GM12865 (cell line): ENCODE measurements at regions not wholly inside any gene's neighbourhood (a gene's known extent, or its start where the extent isn't known, plus 50 kb on each side); places are given as distances from the start of the nearest gene placed in this dataset.
"Not testable (repeated sequence)": the region's sequence is repeated elsewhere in the genome, so short reads cannot be mapped to it uniquely, and the experiment has no call there.

Experiments
- DNase-seq: peaks from one replicate; pipeline ENCODE4 v3.0.0; 2010; ENCODE audit warnings: low read depth
- H3K4me3 ChIP-seq: 2 replicates; pipeline ENCODE4 v1.5.1; 2011; ENCODE audit warnings: mild to moderate bottlenecking, low read depth, low read length, control low read depth
- TF ChIP-seq, protein P1 (sequence below): IDR thresholded peaks from 2 replicates; pipeline ENCODE4 v1.5.1; 2011; ENCODE audit warnings: low read length, control low read depth, low read depth, inconsistent platforms; ENCODE audit not compliant: insufficient read depth; ENCODE audit errors: missing control alignments

DNA sequence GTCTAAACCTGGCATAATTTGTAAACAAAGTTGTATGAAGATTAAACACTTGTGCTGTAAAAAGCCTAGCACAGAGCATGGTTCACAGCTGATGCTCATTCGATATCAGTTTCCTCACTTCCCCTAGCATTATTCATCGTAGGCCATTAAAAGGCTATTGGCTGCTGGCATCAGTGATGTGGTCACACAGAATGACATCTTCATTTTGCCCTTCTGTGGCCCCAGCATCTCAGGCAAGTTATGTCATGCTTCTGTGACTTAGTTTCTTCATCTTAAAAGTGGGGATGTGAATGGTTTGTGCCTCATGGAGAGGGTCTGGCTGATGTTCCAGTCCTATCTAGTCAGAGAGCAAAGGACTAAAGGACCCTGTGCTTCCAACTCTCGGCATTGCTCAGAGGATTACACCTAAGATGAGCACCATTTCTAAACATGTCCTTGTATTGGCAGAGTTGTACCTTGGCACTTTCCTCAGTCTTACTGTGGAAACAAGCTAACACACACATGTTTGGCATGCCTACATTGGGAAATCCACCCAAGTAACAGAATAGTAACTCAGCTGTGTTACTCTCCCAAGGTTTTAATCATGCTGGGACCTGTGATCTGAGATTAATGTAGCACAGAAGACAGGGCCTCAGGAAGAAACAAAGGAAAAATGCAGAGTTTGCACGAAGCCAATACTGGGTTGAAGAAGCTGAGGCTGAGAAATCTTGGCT lies 83.5 kb upstream of the OR9Q1 start:
- TF ChIP-seq, protein P1, sequence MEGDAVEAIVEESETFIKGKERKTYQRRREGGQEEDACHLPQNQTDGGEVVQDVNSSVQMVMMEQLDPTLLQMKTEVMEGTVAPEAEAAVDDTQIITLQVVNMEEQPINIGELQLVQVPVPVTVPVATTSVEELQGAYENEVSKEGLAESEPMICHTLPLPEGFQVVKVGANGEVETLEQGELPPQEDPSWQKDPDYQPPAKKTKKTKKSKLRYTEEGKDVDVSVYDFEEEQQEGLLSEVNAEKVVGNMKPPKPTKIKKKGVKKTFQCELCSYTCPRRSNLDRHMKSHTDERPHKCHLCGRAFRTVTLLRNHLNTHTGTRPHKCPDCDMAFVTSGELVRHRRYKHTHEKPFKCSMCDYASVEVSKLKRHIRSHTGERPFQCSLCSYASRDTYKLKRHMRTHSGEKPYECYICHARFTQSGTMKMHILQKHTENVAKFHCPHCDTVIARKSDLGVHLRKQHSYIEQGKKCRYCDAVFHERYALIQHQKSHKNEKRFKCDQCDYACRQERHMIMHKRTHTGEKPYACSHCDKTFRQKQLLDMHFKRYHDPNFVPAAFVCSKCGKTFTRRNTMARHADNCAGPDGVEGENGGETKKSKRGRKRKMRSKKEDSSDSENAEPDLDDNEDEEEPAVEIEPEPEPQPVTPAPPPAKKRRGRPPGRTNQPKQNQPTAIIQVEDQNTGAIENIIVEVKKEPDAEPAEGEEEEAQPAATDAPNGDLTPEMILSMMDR, result no peak
- H3K4me3 ChIP-seq, result no peak overlapping the region
- DNase-seq, result no peak

GRCh38 chr11:57941875-57942274 lies 81.8 kb upstream of the OR9Q1 start:
- TF ChIP-seq, protein P1, result no peak

GRCh38 chr11:57942808-57943207 lies 80.9 kb upstream of the OR9Q1 start:
- DNase-seq, result no peak
- TF ChIP-seq, protein P1, result no peak
- H3K4me3 ChIP-seq, result no peak overlapping the region

More at GRCh38 chr11:57941875-57942274, 81.8 kb upstream of the OR9Q1 start:
- no peak for DNase-seq
- no peak overlapping the region for H3K4me3 ChIP-seq

DNA sequence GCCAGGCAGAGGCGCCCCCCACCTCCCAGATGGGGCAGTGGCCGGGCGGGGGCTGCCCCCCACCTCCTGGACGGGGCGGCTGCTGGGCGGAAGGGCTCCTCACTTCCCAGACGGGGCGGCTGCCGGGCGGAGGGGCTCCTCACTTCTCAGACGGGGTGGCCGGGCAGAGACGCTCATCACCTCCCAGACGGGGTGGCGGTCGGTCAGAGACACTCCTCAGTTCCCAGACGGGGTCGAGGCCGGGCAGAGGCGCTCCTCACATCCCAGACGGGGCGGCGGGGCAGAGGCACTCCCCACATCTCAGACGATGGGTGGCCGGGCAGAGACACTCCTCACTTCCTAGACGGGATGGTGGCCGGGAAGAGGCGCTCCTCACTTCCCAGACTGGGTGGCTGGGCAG lies 79.9 kb upstream of the OR9Q1 start:
- DNase-seq, H3K4me3 ChIP-seq: not testable (repeated sequence)

GRCh38 chr11:57946628-57947027 lies 77.1 kb upstream of the OR9Q1 start:
- DNase-seq, result no peak
- TF ChIP-seq, protein P1, result no peak
- H3K4me3 ChIP-seq, result no peak overlapping the region

DNA sequence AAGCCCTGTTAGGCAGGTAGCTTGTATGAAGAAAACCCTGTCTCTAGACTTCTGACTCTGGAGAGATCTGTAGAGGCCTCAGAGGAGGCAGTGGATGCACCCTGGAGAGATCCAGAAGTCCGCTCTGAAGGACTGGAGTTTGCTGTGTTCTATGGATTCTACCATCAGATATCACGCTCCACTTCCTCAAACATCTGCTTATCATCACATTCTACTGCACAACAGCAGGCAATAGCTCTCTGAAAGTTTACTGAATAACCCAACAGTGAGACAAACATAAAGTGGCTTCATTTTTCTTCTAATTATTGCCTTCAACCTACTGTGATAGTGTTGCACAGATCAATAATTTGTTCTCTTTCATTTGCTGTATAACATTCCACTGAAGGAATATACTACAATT lies 59.0 kb upstream of the OR9Q1 start:
- TF ChIP-seq, protein P1, result no peak
- DNase-seq, result no peak
- H3K4me3 ChIP-seq, result no peak overlapping the region

DNA sequence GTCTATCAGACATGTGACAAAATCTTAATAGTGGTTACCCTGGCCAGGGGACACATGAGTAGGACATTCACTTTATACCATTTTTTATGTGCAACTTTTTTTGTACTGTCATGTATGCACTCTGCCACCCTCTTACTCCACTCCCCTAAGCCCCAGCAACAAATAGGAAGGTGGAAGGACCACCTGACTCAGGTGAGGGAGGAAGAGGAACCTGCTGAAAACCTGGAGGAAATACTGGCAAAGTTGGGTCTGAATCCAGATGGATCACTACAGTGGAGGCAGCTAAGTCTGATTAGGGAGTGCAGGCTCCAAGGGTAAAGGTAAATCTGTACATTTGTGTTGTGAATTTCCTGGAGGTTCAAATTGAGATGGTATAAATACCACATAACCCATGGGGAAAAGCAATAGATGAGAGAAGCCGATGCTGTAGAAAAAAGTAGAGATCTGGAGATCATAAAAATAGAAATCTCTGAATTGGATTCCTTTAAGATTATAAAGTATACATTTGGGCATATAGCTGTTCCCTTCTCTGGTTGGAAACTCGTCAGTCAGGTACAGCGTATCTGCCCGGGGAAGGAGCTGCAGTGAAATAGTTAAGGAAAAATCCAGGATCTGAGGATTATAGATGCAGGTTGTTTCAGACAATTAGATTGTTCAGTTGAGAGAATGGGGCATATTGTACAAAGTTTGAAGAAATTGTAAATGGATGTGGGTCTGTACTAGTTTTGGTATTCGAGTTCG lies 52.2 kb upstream of the OR9Q1 start:
- no peak overlapping the region for H3K4me3 ChIP-seq
- TF ChIP-seq, protein P1, result no peak
- no peak for DNase-seq
